Ureter (tissue), 1 donor: ENCODE measurements at regions not wholly inside any gene's neighbourhood (a gene's known extent, or its start where the extent isn't known, plus 50 kb on each side); places are given as distances from the start of the nearest gene placed in this dataset.

Experiments
- DNase-seq: peaks from one replicate; pipeline ENCODE4 v3.0.0-alpha.2; 2020; ENCODE audit warnings: low spot score
- donor health status: DM: yes; HTN: yes; CAD: no.

DNA sequence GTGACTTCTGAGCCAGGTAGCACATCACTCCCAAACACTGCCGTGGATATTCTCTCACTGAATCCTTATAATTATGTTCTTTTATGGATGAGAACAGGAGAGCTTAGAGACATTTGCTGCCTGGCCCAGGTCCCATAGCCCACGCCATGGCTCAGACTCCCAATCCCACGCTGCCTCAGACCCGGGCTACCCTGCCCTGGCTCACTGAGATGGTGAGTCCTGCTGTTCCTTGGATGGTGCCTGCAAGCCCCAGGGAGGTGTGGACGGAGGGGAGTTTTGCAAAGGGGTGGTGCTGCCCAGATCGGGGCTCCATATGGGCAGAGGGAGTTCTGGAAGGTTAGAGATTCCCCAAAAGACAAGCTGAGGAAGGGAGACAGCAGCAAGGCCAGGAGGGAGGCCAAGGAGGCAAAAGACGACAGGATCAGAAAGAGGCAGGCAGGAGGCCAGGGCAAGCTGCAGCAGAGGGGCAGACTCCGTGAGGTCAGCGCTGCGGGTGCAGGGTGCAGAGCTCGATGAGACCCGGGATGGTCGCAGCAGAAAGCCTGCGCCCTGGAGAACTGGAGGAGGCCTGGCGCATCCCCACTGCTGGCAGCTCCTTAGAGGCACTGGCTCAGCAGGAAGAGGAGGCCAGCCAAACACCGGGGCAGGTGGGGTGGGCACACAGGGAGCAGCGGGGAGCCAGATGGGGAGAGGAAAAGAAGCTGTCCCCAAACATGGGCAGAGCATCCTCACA lies 95.7 kb upstream of the ALDH1A3 start:
- peak; percentile 32 for DNase-seq

DNA sequence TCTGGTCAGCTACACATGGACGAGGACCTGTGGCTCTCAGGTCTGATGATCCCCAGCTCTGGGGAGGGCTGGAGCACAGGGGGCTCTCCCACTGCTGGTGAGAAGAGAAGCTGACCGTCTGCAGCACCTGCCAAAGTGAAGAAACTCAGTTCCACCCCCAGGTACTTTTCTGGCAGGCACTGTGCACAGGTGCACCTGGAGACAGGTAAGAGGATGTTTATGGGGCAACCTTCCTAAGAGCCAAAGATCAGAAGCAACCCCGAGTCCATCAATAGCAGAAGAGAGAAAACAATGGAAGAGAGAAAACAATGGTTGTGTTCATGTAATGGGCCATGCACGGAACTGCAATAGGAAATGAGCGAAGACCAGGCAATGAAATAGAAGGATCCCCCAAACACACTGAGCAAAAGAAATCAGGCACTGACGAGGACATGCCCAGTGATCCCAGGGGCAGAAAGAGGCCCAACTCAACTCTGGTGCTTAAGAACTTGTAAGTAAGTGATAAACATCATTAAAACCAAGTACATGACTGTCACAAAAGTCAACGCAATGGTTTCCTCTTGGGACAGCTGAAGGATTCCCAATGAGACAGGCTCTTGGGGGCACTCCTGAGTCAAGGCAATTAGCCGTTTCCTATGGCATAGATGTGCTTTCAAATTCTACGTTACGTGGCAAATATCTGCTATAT lies 95.0 kb upstream of the ALDH1A3 start:
- DNase-seq: peak; percentile 4

DNA sequence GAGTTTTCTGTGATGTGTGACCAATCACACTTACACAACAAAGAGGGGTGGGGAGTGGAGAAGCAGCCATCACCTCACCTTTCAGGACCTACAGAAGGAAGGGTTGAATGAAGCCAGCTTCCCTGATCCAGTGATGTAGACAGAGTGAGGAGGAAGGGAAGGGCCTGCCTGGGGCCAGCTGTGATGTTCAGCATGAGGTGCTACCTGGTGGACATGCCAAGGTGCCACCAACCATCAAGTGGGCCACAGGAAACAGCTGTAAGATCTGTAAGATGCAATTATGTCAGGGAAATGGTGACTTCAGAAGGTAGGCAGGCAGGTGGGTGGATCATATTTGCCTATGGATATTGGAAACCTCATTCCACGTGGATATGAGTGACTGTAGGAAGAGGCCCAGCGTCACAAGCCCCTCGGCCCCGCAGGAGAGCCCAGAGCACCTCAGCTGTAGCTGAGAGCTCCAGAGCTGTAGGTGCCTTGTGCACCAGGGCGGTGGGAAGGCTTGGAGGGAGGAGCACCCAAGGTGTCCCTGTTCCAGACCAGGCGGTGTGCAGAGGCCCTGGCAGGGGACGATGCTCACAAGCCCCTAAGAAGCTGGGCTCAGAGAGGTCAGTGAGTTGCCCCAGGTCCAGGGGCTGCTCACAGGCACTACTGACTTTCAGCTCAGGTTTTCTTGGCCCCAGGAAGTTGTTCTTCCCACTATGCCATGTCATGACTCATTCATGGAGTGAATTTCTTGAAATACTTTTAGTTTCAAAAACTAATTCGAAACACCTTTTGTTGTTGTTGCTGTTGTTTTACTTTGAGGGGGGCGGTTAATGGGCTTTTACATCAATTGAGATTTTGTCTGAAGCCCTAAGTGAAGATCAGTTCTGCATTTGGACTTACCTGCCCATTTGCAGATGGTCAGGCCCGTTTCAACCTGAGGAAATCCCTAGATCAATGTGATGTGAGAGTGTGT lies 94.2 kb upstream of the ALDH1A3 start:
- peak; percentile 12 for DNase-seq

DNA sequence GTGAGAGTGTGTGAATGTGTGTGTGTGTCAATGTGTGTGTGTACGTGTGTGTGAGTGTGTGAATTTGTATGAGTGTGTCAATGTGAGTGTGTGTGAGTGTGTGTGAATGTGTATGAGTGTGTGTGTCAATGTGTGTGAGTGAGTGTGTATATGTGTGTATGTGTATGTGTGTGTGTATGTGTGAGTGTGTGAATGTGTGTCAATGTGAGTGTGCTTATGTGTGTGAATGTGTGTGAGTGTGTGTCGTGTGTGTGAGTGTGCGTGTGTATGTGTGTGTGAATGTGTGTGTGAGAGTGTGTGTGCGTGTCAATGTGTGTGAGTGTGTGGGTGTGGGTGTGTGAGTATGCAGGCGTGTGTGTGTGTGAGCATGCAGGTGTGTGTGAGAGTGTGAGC lies 93.5 kb upstream of the ALDH1A3 start:
- DNase-seq: peak; percentile 9

DNA sequence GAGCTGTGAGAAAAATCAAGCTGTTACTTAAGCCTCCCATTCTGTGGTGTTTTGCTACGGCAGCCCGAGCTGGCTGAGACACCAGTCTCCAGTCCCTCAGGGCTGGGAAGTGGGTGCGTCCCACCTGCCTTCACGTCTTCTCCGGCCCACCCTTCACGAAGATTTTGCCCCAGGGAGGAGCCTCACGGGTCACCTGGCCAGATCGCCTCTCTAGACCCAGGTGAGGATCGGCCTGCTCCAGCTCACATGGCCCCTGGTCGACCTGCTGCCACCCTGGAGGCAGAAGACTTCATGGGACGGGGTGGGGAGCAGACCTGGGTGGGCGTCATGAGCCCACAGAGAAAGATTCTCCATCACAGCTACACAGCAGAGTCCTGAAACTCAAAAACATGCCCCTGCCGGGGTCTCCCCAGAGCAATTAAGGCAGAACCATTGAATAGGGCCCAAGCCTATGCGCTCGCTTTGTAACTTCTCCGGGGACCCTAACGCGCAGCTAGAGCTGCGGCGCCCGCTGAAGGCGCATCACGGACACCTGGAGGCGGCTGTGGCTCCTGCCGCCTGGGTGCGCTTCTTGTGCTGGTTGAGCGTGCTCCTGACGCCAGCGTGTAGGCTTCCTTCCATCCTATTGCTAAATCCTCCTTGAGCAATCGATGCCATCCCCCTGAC lies 92.6 kb upstream of the ALDH1A3 start:
- DNase-seq: peak; percentile 39

DNA sequence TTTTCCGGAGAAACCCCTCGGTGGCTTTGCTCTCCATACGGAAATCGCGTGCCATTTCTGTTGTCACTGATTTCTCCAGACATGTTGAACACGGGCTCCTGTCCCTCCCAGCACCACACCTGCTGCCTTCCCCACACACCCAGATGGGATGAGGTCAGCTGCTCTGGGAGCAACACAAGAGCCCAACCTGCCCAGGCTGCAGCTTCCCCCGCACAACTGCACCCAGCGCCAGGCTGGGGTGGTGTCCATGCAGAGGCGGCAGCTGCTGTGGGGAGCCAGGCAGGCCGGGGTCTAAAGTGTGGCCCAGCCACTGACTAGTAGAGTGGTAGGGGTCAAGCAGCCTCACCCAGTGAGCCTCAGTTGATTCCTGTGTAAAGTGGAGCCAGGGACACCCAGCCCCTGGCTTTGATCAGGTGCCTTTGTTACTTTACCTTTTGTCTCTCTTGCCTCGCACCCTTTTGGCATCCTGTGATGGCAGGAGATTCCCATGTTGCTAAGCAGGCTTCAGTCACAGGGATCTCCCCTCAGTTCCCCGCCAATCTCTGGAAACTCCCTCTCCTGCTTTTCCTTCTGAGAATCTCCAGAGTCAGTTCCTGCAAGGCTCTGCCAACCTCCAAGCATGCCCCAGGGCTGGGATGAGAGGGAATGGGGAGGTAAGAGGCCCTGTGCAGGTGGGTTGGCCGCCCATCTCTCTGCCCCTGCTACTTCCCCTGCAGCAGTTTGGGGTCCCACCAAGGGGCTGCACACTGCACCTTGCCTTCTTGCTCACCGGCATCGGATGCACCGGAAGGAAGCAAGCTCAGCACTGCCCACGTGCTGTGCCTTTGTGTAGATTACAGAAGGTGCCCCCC lies 91.8 kb upstream of the ALDH1A3 start:
- DNase-seq: peak; percentile 29

DNA sequence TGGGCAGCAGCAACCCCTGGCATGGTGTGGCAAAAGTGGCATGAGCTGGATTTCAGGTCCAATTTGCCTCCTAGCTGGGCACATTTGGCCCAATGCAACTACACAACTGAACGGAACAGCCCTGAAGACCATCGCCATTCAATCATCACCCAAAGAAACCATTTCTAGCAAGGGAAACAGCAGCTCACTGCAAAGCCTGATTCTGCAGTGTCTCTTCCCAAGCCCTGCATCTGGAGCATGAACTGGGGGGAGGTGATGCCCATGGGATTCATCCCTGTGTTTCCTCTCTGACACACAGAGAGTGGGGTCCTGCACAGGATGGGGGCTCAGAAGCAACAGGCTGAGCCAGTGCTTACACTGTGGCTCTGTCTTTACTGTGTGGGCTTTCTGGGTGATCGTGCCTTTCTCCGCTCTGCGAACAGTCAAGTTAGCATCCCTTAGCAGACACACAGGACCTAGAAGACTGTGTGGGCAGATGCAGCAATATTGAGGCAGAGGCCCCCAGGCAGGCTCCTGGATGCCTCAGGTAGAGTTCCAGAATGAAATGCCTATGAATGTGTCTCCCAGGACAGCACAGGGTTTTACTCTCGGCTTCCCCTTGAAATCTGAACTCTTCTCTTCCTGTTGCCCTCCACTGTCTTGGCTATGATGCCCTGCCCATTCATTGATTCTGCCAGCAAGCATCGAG lies 91.1 kb upstream of the ALDH1A3 start:
- peak; percentile 5 for DNase-seq

DNA sequence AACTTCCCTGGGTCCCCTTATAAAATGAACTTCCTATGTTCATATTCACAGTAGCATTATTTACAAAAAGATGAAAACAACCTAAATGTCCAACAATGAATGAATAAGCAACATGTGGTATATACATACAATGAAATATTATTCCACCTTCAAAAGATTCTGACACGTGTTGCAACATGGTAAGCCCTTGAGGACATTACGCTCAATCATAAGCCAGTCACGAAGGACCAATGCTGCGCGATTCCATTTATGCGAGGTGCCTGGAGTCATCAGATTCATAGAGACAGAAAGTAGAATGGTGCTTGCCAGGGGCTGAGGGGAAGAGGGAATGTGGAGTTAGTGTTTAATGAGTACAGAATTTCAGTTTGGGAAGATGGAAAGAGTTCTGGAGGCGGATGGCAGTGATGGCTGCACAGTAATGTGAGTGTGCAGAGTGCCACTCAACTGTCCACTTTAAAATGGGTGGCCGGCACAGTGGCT lies 88.8 kb upstream of the ALDH1A3 start:
- DNase-seq: peak; percentile 15

DNA sequence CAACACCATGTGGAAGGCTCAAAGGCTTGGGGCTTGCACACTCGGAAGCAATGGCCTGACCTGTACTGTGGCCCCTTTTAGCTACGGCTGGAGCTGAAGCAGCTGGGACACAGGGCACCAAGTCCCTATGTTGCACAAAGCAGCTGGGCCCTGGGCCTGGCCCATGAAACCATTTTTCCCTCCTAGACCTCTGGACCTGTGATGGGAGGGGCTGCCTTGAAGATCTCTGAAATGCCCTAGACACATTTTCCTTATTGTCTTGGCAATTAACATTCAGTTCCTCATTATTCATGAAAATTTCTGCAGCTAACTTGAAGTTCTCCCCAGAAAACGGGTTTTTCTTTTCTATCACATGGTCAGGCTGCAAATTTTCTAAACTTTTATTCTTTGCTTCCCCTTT lies 85.6 kb upstream of the ALDH1A3 start:
- DNase-seq: peak; percentile 7

DNA sequence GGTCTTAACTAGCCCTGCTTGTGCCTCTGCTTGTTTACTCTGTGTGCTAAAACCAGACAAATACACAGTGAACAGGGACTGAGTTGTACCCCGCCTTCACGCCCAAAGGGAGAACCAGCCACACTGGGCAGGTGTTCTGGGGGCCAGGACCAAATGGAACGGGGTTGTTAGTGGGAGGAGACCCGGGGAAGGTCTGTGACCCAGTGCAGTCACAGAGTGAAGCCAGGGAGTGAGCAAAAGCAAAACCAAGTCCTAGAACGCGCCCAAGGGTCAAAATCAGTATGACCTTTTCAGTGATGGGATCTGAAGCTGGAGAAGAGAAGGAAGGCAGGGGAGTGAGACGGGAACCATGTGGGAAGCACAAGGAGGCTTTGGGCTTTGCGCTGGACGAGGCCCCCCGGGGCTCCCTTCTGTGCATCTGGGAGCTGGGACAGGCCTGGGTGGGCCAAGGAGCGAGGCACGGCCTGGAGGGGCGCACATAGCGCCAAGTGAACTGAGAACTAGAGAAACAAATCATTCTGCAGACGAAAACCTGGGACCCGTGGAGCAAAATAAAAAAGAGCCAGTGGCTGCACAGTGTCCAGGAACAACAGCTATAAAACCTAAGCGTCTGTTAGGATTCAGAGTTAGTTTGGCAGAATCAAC lies 78.3 kb upstream of the ALDH1A3 start:
- DNase-seq: peak; percentile 12

DNA sequence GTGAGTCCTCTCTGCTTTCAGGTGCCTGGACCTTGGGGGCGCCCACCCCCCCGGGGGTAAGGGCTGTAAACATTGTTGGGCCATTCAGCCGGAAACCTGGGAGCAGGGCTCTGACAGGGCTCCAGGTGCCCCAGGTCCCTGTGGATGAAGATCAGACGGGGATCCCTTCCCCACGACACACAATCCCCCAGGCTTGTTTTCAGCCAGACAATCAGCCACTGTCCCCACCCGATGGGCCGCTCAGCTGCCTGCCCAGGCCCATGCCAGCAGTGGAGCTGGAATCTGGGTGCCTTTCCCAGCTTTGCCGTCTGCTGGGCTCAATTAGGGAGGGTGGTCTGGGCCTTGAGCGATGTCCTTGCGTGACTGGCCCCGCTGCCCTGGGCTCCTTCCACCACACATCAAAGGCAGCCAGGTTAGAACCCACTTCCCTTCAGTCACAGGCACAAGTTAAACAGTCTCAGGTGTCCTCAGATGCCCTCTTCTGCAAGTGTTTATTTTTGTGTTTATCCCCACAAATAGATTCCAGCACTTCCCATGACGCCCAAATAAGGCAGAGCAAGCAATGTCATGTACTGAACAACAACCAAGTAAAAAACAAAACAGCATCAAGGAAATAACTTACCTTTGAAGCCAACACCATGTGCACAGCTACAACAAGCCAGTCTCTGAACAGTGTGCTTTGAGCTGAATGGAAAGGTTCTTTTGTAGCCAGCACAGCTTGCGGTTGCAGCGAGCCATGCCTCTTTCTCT lies 77.0 kb upstream of the ALDH1A3 start:
- DNase-seq: peak; percentile 23

DNA sequence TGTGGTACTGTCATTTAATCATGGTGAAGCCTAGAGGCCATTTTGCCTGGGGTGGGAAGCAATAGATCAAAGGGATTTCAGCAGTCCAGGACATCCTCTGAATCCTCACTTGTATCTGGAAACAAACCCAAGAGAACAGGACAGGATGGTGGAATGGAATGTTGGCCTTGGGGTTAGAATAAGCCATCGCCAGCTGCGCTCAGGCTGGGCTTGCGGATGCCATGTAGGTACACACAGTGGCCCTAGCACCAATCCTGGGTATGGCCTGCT lies 76.5 kb upstream of the ALDH1A3 start:
- peak; percentile 17 for DNase-seq

DNA sequence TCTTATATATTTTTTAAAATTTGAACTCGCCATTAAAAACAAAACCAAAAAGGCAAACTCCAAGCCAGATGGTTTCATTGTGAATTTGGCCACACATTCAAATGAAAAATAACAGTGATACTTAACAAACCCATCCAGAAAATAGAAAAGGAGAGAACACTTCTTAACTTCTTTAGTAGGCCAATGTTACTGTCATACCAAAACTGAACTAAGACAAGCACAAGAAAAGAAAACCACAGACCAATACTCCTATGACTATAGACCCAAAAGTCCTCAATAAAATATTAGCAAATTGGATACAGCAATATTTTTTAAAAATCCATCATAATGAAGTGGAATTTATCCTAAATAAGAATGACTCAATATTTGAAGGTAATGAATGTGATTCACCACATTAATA lies 73.5 kb upstream of the ALDH1A3 start:
- no peak for DNase-seq

DNA sequence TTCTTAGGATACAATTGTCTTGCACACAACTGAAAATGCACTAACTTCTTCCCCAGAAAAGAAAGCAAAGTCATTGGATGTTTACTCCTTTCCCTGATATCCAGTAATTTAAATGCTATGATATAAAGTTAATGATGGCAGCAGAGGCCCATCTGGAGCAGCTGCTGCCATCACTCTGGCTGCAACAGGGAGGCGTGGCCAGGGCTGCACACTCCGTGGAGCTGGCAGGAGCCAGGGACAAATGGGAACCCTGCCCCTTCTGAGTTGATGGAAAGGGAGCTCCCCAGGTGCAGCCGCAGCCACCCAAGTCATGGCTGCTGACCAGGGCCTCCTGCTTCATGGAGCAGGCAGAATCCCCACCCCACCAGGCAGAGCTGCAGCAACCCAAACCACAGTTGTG lies 72.6 kb upstream of the ALDH1A3 start:
- DNase-seq: peak; percentile 19

DNA sequence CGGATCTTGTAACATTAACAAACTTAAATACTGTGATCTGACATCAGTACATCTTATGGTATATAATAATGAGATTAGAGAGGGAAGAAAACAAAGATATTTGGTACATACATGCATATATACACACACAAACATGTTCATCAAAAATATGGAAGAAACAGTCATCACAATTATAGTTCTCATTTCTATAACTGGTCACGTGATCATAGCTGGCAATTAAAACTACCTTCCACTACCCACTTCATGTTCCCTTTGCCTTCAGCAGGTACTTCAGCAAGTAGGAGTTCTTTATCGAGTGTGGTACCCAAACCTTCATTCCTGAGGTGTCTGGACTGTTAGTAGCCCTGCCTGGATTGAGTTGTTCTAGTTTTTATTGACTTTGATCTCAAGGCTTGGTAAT lies 70.9 kb upstream of the ALDH1A3 start:
- no peak for DNase-seq

DNA sequence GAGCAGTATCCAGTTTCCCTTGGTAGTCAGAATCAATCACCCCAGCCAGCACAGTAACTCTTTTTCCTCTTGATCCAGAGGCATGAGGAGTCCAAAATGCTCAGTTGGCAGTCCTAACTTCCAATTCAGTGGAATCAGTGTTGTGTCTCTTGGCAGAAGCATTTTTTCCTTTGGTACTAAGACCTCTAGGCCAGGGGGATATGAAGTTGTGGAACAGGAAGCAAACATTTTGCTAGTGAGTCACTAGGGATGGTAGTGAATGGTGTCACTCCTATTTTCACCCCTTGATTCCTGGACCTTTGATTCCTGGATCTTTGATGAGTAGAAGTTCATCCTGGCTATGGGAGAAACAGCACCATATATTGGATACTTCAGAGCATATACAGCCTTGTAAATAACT lies 70.5 kb upstream of the ALDH1A3 start:
- no peak for DNase-seq

DNA sequence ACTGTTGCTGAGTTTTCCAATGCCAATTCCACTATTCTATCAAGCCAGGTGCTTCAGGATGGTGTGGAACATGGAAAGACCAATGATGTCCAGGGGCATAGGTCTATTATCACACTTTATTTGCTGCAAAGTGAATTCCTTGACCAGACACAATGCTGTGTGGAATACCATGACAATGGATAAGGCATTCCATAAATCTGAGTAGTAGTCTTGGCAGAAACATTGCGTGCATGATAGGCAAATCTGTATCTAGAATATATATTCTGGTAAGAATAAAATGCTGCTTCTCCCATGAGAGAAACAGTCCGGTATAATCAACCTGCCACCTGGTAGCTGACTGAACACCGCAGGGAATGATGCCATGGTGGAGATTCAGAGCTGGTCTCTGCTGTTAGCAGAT lies 70.0 kb upstream of the ALDH1A3 start:
- DNase-seq: no peak

DNA sequence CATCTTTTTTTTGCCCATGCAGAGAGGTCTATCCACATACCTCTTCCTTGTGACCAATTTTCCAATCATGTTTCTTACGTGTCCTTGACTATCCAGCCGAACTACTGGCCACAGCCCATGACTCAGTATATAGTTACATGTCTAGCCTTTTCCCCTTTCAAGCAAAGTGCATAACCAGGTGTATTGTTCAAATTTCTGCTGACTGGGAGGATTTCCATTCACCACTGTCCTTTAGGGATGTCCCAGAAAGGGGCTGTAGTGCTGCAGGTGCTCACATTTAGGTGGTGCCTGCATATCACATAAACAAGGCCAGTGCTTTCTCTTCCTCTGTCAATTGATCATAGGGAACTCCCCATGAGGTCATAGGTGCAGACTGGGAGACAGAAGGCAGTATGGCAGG lies 69.4 kb upstream of the ALDH1A3 start:
- no peak for DNase-seq

DNA sequence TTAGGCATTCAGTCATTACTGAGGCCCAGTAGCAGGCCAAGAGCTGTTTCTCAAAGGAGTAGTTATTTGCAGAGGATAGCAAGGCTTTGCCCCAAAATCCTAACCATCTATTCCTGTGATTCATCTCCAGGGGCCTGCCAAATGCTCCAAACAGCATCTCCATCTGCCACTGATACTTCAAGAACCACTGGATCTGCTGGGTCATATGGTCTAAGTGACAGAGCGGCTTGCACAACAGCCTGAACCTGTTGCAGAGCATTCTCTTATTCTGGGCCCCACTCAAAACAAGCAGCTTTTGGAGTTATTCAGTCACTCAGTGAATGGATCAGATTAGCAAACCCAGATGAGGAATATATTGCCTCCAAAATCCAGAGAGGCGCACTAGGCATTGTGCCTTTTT lies 68.8 kb upstream of the ALDH1A3 start:
- no peak for DNase-seq
